Hepatocyte (in vitro differentiated cells): ENCODE measurements at regions not wholly inside any gene's neighbourhood (a gene's known extent, or its start where the extent isn't known, plus 50 kb on each side); places are given as distances from the start of the nearest gene placed in this dataset.

Experiments used
- DNase-seq: peaks from one replicate; pipeline ENCODE4 v3.0.0-alpha.2; 2016; ENCODE audit warnings: low spot score
- H2AFZ ChIP-seq: fragments of 200-600 bp; sonication (generic); 2 replicates; pipeline ENCODE4 v1.6.0; 2016; ENCODE audit warnings: antibody characterized with exemption, mild to moderate bottlenecking
- H3K27ac ChIP-seq: fragments of 200-600 bp; sonication (generic); 2 replicates; pipeline ENCODE4 v1.5.1; 2016; ENCODE audit warnings: mild to moderate bottlenecking
- H3K27me3 ChIP-seq: fragments of 200-600 bp; sonication (generic); 2 replicates; pipeline ENCODE4 v1.6.1; 2016
- H3K36me3 ChIP-seq: fragments of 200-600 bp; sonication (generic); replicated peaks from 2 replicates; pipeline ENCODE4 v1.5.1; 2016; ENCODE audit warnings: low read depth; ENCODE audit not compliant: insufficient read depth
- H3K4me1 ChIP-seq: fragments of 200-600 bp; sonication (generic); 2 replicates; pipeline ENCODE4 v1.5.1; 2016; ENCODE audit warnings: mild to moderate bottlenecking, moderate library complexity; ENCODE audit not compliant: insufficient read depth
- H3K4me2 ChIP-seq: fragments of 200-600 bp; sonication (generic); 2 replicates; pipeline ENCODE4 v1.6.0; 2016
- H3K4me3 ChIP-seq: fragments of 200-600 bp; sonication (generic); 2 replicates; pipeline ENCODE4 v1.5.1; 2016; ENCODE audit warnings: mild to moderate bottlenecking
- H3K79me2 ChIP-seq: fragments of 200-600 bp; sonication (generic); 2 replicates; pipeline ENCODE4 v1.6.0; 2017; ENCODE audit warnings: mild to moderate bottlenecking
- H3K9me2 ChIP-seq: fragments of 200-600 bp; sonication (generic); replicated peaks from 2 replicates; pipeline ENCODE4 v1.6.0; 2017; ENCODE audit warnings: mild to moderate bottlenecking; ENCODE audit not compliant: insufficient read depth
- H3K9me3 ChIP-seq: fragments of 200-600 bp; sonication (generic); 2 replicates; pipeline ENCODE4 v1.5.1; 2016; ENCODE audit warnings: low read depth, mild to moderate bottlenecking
- H4K20me1 ChIP-seq: fragments of 200-600 bp; sonication (generic); 2 replicates; pipeline ENCODE4 v1.6.0; 2016; ENCODE audit warnings: mild to moderate bottlenecking; ENCODE audit not compliant: insufficient read depth, poor library complexity, severe bottlenecking
- CTCF ChIP-seq: fragments of 200-600 bp; sonication (generic); IDR thresholded peaks from 2 replicates; pipeline ENCODE4 v1.5.1; 2016; ENCODE audit warnings: antibody characterized with exemption, mild to moderate bottlenecking; ENCODE audit not compliant: poor library complexity
- EZH2 ChIP-seq: fragments of 200-600 bp; sonication (generic); IDR thresholded peaks from 2 replicates; pipeline ENCODE4 v1.6.1; 2016; ENCODE audit warnings: antibody characterized with exemption, mild to moderate bottlenecking, borderline replicate concordance
- EZH2phosphoT487 ChIP-seq: fragments of 200-600 bp; sonication (generic); IDR thresholded peaks from one replicate; pipeline ENCODE4 v1.6.1; 2018; ENCODE audit warnings: antibody characterized with exemption, mild to moderate bottlenecking, low read depth, moderate library complexity; ENCODE audit not compliant: unreplicated experiment, severe bottlenecking
- WGBS: methylation state at CpG from one replicate; pipeline ENCODE4 v1.1.6; 2016; ENCODE audit warnings: low lambda C conversion rate; ENCODE audit errors: missing lambda C conversion rate; 5-methylcytosine and 5-hydroxymethylcytosine counted together

GRCh38 chr18:39425172-39425850, 1859.7 kb upstream of the CELF4 start:
- Histone ChIP-seq H3K27ac (no peak overlapping the region), H2AFZ (no peak overlapping the region), H3K4me2 (no peak overlapping the region), H3K9me3 (no peaks in the 10 kb centered on the region), H3K9me2 (no peaks in the 10 kb centered on the region), H3K4me1 (no peaks in the 10 kb centered on the region), H3K27me3 (no peaks in the 10 kb centered on the region), H3K4me3 (no peak overlapping the region), H4K20me1 (no peaks in the 10 kb centered on the region), H3K79me2 (no peaks in the 10 kb centered on the region), H3K36me3 (no peaks in the 10 kb centered on the region)
- no peak for TF ChIP-seq CTCF
- TF ChIP-seq EZH2phosphoT487, result no peak
- TF ChIP-seq EZH2, result no peak
- DNase-seq, result no peak
- WGBS, result 97% methylated on average over 4 of the region's 4 CpGs

- Histone ChIP-seq H3K36me3 (no peaks in the 10 kb centered on the region), H3K4me1 (no peaks in the 10 kb centered on the region), H3K4me3 (no peak overlapping the region), H3K9me2 (no peaks in the 10 kb centered on the region), H3K4me2 (no peak overlapping the region), H3K79me2 (no peaks in the 10 kb centered on the region), H2AFZ (no peak overlapping the region), H3K27me3 (no peaks in the 10 kb centered on the region), H3K27ac (no peak overlapping the region), H3K9me3 (no peaks in the 10 kb centered on the region), H4K20me1 (no peaks in the 10 kb centered on the region)
- WGBS, result 91% methylated on average over 1 of the region's 1 CpG
- DNase-seq, result no peak
- TF ChIP-seq EZH2, result no peak
- TF ChIP-seq EZH2phosphoT487, result no peak
- TF ChIP-seq CTCF, result no peak
Observed at GRCh38 chr18:39424261-39424660, 1858.7 kb upstream of the CELF4 start.

GRCh38 chr18:39421276-39421675, 1855.7 kb upstream of the CELF4 start:
- DNase-seq, result no peak
- H4K20me1 ChIP-seq, result no peaks in the 10 kb centered on the region
- 87% methylated on average over 3 of the region's 3 CpGs for WGBS
- no peak overlapping the region for H3K4me3 ChIP-seq
- H3K27ac ChIP-seq, result no peak overlapping the region
- no peaks in the 10 kb centered on the region for H3K36me3 ChIP-seq
- no peak overlapping the region for H2AFZ ChIP-seq
- no peaks in the 10 kb centered on the region for H3K79me2 ChIP-seq
- TF ChIP-seq EZH2phosphoT487, result no peak
- no peaks in the 10 kb centered on the region for H3K27me3 ChIP-seq
- no peaks in the 10 kb centered on the region for H3K9me2 ChIP-seq
- H3K4me2 ChIP-seq, result no peak overlapping the region
- H3K4me1 ChIP-seq, result no peaks in the 10 kb centered on the region
- H3K9me3 ChIP-seq, result no peaks in the 10 kb centered on the region

- Histone ChIP-seq H3K4me1 (no peaks in the 10 kb centered on the region), H3K4me2 (no peak overlapping the region), H3K79me2 (no peaks in the 10 kb centered on the region), H3K9me3 (no peaks in the 10 kb centered on the region), H2AFZ (no peak overlapping the region), H3K27me3 (no peaks in the 10 kb centered on the region), H3K4me3 (no peak overlapping the region), H3K9me2 (no peaks in the 10 kb centered on the region), H4K20me1 (no peaks in the 10 kb centered on the region), H3K27ac (no peak overlapping the region), H3K36me3 (no peaks in the 10 kb centered on the region)
- no peak for DNase-seq
- TF ChIP-seq EZH2phosphoT487, result no peak
- TF ChIP-seq CTCF, result no peak
- TF ChIP-seq EZH2, result no peak
Observed at GRCh38 chr18:39419315-39419714, 1853.7 kb upstream of the CELF4 start.
